ENCODE measurements at regions not wholly inside any gene's neighbourhood (a gene's known extent, or its start where the extent isn't known, plus 50 kb on each side); places are given as distances from the start of the nearest gene placed in this dataset.

- peak; percentile 88 to 93 for DNase-seq
- Histone ChIP-seq H3K4me3 (no peak overlapping the region), H3K4me1 (peaks cover 18% of the 10 kb centered on the region), H3K27ac (no peak overlapping the region), H3K36me3 (no peaks in the 10 kb centered on the region), H3K9me3 (replicated peaks) (no peaks in the 10 kb centered on the region), H3K27me3 (no peaks in the 10 kb centered on the region)
Observed at GRCh38 chr11:19519912-19520641, 192.6 kb upstream of the NAV2 start.

GRCh38 chr11:19519353-19519752 lies 193.3 kb upstream of the NAV2 start:
- Histone ChIP-seq H3K27ac (no peak overlapping the region), H3K27me3 (no peaks in the 10 kb centered on the region), H3K4me3 (no peak overlapping the region), H3K4me1 (peaks cover 18% of the 10 kb centered on the region), H3K9me3 (replicated peaks) (no peaks in the 10 kb centered on the region), H3K36me3 (no peaks in the 10 kb centered on the region)
- DNase-seq = no peak

- H3K36me3 ChIP-seq = no peaks in the 10 kb centered on the region
- DNase-seq = no peak
- no peaks in the 10 kb centered on the region for H3K9me3 ChIP-seq (replicated peaks)
- no peak overlapping the region for H3K27ac ChIP-seq
- no peaks in the 10 kb centered on the region for H3K27me3 ChIP-seq
- H3K4me3 ChIP-seq = no peak overlapping the region
- H3K4me1 ChIP-seq = peaks cover 31% of the 10 kb centered on the region
Observed at GRCh38 chr11:19513253-19513652, 199.4 kb upstream of the NAV2 start.

- no peak for DNase-seq
Observed at GRCh38 chr11:19512618-19513017, 200.0 kb upstream of the NAV2 start.

GRCh38 chr11:19511413-19512183 lies 201.0 kb upstream of the NAV2 start:
- Histone ChIP-seq H3K27ac (no peak overlapping the region), H3K4me3 (no peak overlapping the region), H3K36me3 (no peaks in the 10 kb centered on the region), H3K9me3 (replicated peaks) (no peaks in the 10 kb centered on the region), H3K4me1 (peaks cover 48% of the 10 kb centered on the region), H3K27me3 (no peaks in the 10 kb centered on the region)
- DNase-seq = peak; percentile 79 to 86

More at GRCh38 chr11:19512618-19513017, 200.0 kb upstream of the NAV2 start:
- H3K27me3 ChIP-seq = no peaks in the 10 kb centered on the region
- no peak overlapping the region for H3K4me3 ChIP-seq
- H3K27ac ChIP-seq = no peak overlapping the region
- H3K9me3 ChIP-seq (replicated peaks) = no peaks in the 10 kb centered on the region
- H3K36me3 ChIP-seq = no peaks in the 10 kb centered on the region
- peaks cover 38% of the 10 kb centered on the region for H3K4me1 ChIP-seq

GRCh38 chr11:19511066-19511412 lies 201.6 kb upstream of the NAV2 start:
- H3K9me3 ChIP-seq (replicated peaks) = no peaks in the 10 kb centered on the region
- no peak for DNase-seq
- H3K4me3 ChIP-seq = no peak overlapping the region
- H3K4me1 ChIP-seq = peaks cover 51% of the 10 kb centered on the region
- no peaks in the 10 kb centered on the region for H3K36me3 ChIP-seq
- H3K27me3 ChIP-seq = no peaks in the 10 kb centered on the region
- H3K27ac ChIP-seq = no peak overlapping the region

- no peak for DNase-seq
- H3K27me3 ChIP-seq = no peaks in the 10 kb centered on the region
- H3K27ac ChIP-seq = no peak overlapping the region
- peaks cover 51% of the 10 kb centered on the region for H3K4me1 ChIP-seq
- H3K36me3 ChIP-seq = no peaks in the 10 kb centered on the region
- H3K4me3 ChIP-seq = no peak overlapping the region
- H3K9me3 ChIP-seq (replicated peaks) = no peaks in the 10 kb centered on the region
Observed at GRCh38 chr11:19510468-19510867, 202.2 kb upstream of the NAV2 start.

- Histone ChIP-seq H3K36me3 (no peaks in the 10 kb centered on the region), H3K9me3 (replicated peaks) (no peaks in the 10 kb centered on the region), H3K4me1 (peaks cover 51% of the 10 kb centered on the region)
Observed at GRCh38 chr11:19509215-19509614, 203.4 kb upstream of the NAV2 start.

GRCh38 chr11:19508165-19508564 lies 204.5 kb upstream of the NAV2 start:
- no peaks in the 10 kb centered on the region for H3K9me3 ChIP-seq (replicated peaks)

More at GRCh38 chr11:19509215-19509614, 203.4 kb upstream of the NAV2 start:
- Histone ChIP-seq H3K4me3 (no peak overlapping the region), H3K27me3 (no peaks in the 10 kb centered on the region), H3K27ac (no peak overlapping the region)
- no peak for DNase-seq

GRCh38 chr11:19506816-19507486 lies 205.7 kb upstream of the NAV2 start:
- peaks cover 50% of the 10 kb centered on the region for H3K4me1 ChIP-seq
- H3K36me3 ChIP-seq = no peaks in the 10 kb centered on the region
- H3K27ac ChIP-seq = peak overlapping the region; percentile 50
- peak; percentile 71 to 86 for DNase-seq
- no peaks in the 10 kb centered on the region for H3K9me3 ChIP-seq (replicated peaks)
- H3K4me3 ChIP-seq = no peak overlapping the region
- no peaks in the 10 kb centered on the region for H3K27me3 ChIP-seq

More at GRCh38 chr11:19508165-19508564, 204.5 kb upstream of the NAV2 start:
- Histone ChIP-seq H3K4me3 (no peak overlapping the region), H3K27me3 (no peaks in the 10 kb centered on the region), H3K36me3 (no peaks in the 10 kb centered on the region), H3K4me1 (peaks cover 51% of the 10 kb centered on the region), H3K27ac (no peak overlapping the region)
- no peak for DNase-seq

- no peaks in the 10 kb centered on the region; the same call in 1 of the 2 replicates for H3K36me3 ChIP-seq
- no peaks in the 10 kb centered on the region for H3K9me3 ChIP-seq (replicated peaks)
- DNase-seq = no peak
Observed at GRCh38 chr11:19502691-19503253, 209.9 kb upstream of the NAV2 start.

GRCh38 chr11:19501631-19502030 lies 211.0 kb upstream of the NAV2 start:
- H3K4me1 ChIP-seq = peaks cover 20% of the 10 kb centered on the region
- H3K27ac ChIP-seq = no peak overlapping the region
- H3K4me3 ChIP-seq = no peak overlapping the region
- H3K36me3 ChIP-seq = no peaks in the 10 kb centered on the region; the same call in 1 of the 2 replicates
- H3K27me3 ChIP-seq = no peaks in the 10 kb centered on the region
- no peak for DNase-seq
- no peaks in the 10 kb centered on the region for H3K9me3 ChIP-seq (replicated peaks)

More at GRCh38 chr11:19502691-19503253, 209.9 kb upstream of the NAV2 start:
- H3K27me3 ChIP-seq = no peaks in the 10 kb centered on the region
- H3K4me1 ChIP-seq = peaks cover 31% of the 10 kb centered on the region
- no peak overlapping the region for H3K27ac ChIP-seq
- no peak overlapping the region for H3K4me3 ChIP-seq

GRCh38 chr11:19499999-19500398 lies 212.6 kb upstream of the NAV2 start:
- Histone ChIP-seq H3K27me3 (no peaks in the 10 kb centered on the region), H3K4me3 (no peak overlapping the region), H3K9me3 (replicated peaks) (no peaks in the 10 kb centered on the region), H3K36me3 (peaks cover 2% of the 10 kb centered on the region; the same call in 1 of the 2 replicates), H3K27ac (no peak overlapping the region), H3K4me1 (peaks cover 16% of the 10 kb centered on the region)
- no peak for DNase-seq

- Histone ChIP-seq H3K27ac (no peak overlapping the region), H3K27me3 (no peaks in the 10 kb centered on the region), H3K36me3 (peaks cover 2% of the 10 kb centered on the region; the same call in 1 of the 2 replicates), H3K4me1 (peaks cover 22% of the 10 kb centered on the region), H3K9me3 (replicated peaks) (no peaks in the 10 kb centered on the region), H3K4me3 (no peak overlapping the region)
- DNase-seq = peak; percentile 41 to 70
Observed at GRCh38 chr11:19499026-19499669, 213.5 kb upstream of the NAV2 start.

Measured in SJCRH30 (cell line).